ENCODE measurements at regions not wholly inside any gene's neighbourhood (a gene's known extent, or its start where the extent isn't known, plus 50 kb on each side); places are given as distances from the start of the nearest gene placed in this dataset.

GRCh38 chr5:62685221-62685620 lies 106.6 kb downstream of the LRRC70 start:
- no peak for FAIRE-seq
- no peaks in the 10 kb centered on the region for H3K27me3 ChIP-seq (replicated peaks in 1 of 4; ENCODE audit: control insufficient read depth in 3 of 4, extremely low read depth in 1 of 4, insufficient read depth in 3 of 4, low read length in 3 of 4)
- TF ChIP-seq BCL11A (IDR thresholded peaks at IDR 0.05; ENCODE audit: low read depth in 2 of 2, low read length in 2 of 2) = no peak
- no peak for TF ChIP-seq SUZ12 (IDR thresholded peaks at IDR 0.05; ENCODE audit: low read length)
- no peak for TF ChIP-seq HDAC6 (IDR thresholded peaks at IDR 0.05; ENCODE audit: low read depth, low read length)
- no peak for TF ChIP-seq BRCA1 (IDR thresholded peaks at IDR 0.05; ENCODE audit: low read depth, low read length)
- TF ChIP-seq GABPA (IDR thresholded peaks at IDR 0.05; ENCODE audit: borderline replicate concordance, insufficient read depth, low read length) = no peak
- TF ChIP-seq RNF2 (IDR thresholded peaks at IDR 0.05; ENCODE audit: borderline replicate concordance, low read depth, low read length, missing control alignments, poor library complexity, severe bottlenecking) = no peak
- no peak for TF ChIP-seq EGR1 (IDR thresholded peaks at IDR 0.05; ENCODE audit: borderline replicate concordance, low read depth, low read length)
- no peak for TF ChIP-seq ASH2L (IDR thresholded peaks at IDR 0.05; ENCODE audit: low read length)
- no peak for TF ChIP-seq SIN3A (conservative IDR thresholded peaks at IDR 0.05 in 1 of 2, IDR thresholded peaks at IDR 0.05 in 1 of 2; ENCODE audit: low read depth in 1 of 2, low read length in 2 of 2)
- TF ChIP-seq FOSL1 (IDR thresholded peaks at IDR 0.05; ENCODE audit: insufficient read depth, low read depth, low read length) = no peak
- no peak for TF ChIP-seq SP1 (IDR thresholded peaks at IDR 0.05; ENCODE audit: low read depth, low read length)
- no peak for TF ChIP-seq POLR2A (IDR thresholded peaks at IDR 0.05; ENCODE audit: control extremely low read depth in 1 of 2, low read depth in 2 of 2, low read length in 2 of 2)
- no peak for TF ChIP-seq JUND (IDR thresholded peaks at IDR 0.05; ENCODE audit: low read length)
- no peak for TF ChIP-seq KDM4A (IDR thresholded peaks at IDR 0.05; ENCODE audit: low read depth, low read length, severe bottlenecking)
- no peak for TF ChIP-seq RFX5 (IDR thresholded peaks at IDR 0.05; ENCODE audit: borderline replicate concordance, low read depth, low read length)

More at GRCh38 chr5:62685221-62685620, 106.6 kb downstream of the LRRC70 start:
- Histone ChIP-seq H3K79me1 (ENCODE audit: low read depth, low read length) (no peaks in the 10 kb centered on the region), H3K4me3 (ENCODE audit: extremely low read depth in 1 of 4, insufficient read depth in 2 of 4, low read depth in 3 of 4, low read length in 4 of 4) (no peak overlapping the region), H3K79me2 (ENCODE audit: control insufficient read depth in 1 of 2, insufficient read depth in 2 of 2, low read length in 2 of 2) (no peaks in the 10 kb centered on the region), H3K23me2 (ENCODE audit: low read depth, low read length) (no peaks in the 10 kb centered on the region), H2AK5ac (ENCODE audit: low read depth, low read length) (no peak overlapping the region), H3K27ac (ENCODE audit: low read depth, low read length) (no peak overlapping the region), H3K36me3 (ENCODE audit: control insufficient read depth in 2 of 4, insufficient read depth in 4 of 4, low read length in 3 of 4) (no peaks in the 10 kb centered on the region), H3K23ac (ENCODE audit: insufficient read length) (no peak overlapping the region), H2BK15ac (ENCODE audit: low read length) (no peak overlapping the region), H2AFZ (ENCODE audit: low read length) (no peak overlapping the region), H4K5ac (ENCODE audit: insufficient read length, low read depth, low read length) (no peak overlapping the region), H3K56ac (replicated peaks; ENCODE audit: insufficient read length, low read depth, low read length) (no peak overlapping the region), H3K4me2 (ENCODE audit: insufficient read depth in 1 of 2, low read depth in 2 of 2, low read length in 2 of 2) (no peak overlapping the region), H3K18ac (ENCODE audit: extremely low read depth, low read length) (no peak overlapping the region), H2BK20ac (ENCODE audit: low read length) (no peak overlapping the region), H4K20me1 (replicated peaks in 1 of 2; ENCODE audit: control insufficient read depth in 1 of 2, insufficient read depth in 2 of 2, low read length in 2 of 2) (no peaks in the 10 kb centered on the region), H3K9ac (replicated peaks in 1 of 4; ENCODE audit: extremely low read depth in 1 of 4, low read depth in 3 of 4, low read length in 3 of 4) (no peak overlapping the region; a peak in 1 of 7 replicates), H4K8ac (ENCODE audit: extremely low read depth, insufficient read depth, low read length) (no peak overlapping the region), H4K91ac (replicated peaks; ENCODE audit: insufficient read length, low read length) (no peak overlapping the region), H3K4ac (replicated peaks; ENCODE audit: insufficient read length, low read depth, low read length) (no peak overlapping the region), H2BK12ac (ENCODE audit: low read depth, low read length) (no peak overlapping the region), H3K9me3 (ENCODE audit: insufficient read depth in 2 of 2, low read depth in 1 of 2, low read length in 1 of 2) (peaks cover 5% of the 10 kb centered on the region in 2 experiments; a peak in 1 of 4 replicates), H2BK5ac (ENCODE audit: low read depth, low read length) (no peak overlapping the region), H2BK120ac (replicated peaks; ENCODE audit: low read depth, low read length) (no peak overlapping the region), H3K4me1 (replicated peaks in 1 of 4; ENCODE audit: control insufficient read depth in 3 of 4, insufficient read depth in 4 of 4, low read length in 3 of 4) (no peaks in the 10 kb centered on the region), H3K14ac (ENCODE audit: insufficient read length) (no peak overlapping the region)
- ChIA-PET POLR2A (ENCODE audit: partially characterized antibody) (no interaction called here), CTCF (ENCODE audit: partially characterized antibody) (interaction anchor here (0.8 to 1.1 kb wide), 2 partner anchors 13 to 35 kb away, joined by 3 read pairs; no protein-coding TSS in a partner anchor)
- no peak for DNase-seq (ENCODE audit: low read depth in 1 of 2, low spot score in 2 of 2)

All from H1 (cell line).